C4-2B (cell line): ENCODE measurements at regions not wholly inside any gene's neighbourhood (a gene's known extent, or its start where the extent isn't known, plus 50 kb on each side); places are given as distances from the start of the nearest gene placed in this dataset.

Experiments used
- H3K27ac ChIP-seq: fragments of 450-650 bp; 2 replicates; pipeline ENCODE4 v1.5.1; 2017
- CTCF ChIP-seq: fragments of 450-650 bp; conservative IDR thresholded peaks from 2 replicates; pipeline ENCODE4 v1.5.1; 2017; ENCODE audit warnings: mild to moderate bottlenecking
- ZFX ChIP-seq: fragments of 450-650 bp; IDR thresholded peaks from 2 replicates; pipeline ENCODE4 v1.6.1; 2017

GRCh38 chr4:32776435-32777203, 2056.4 kb downstream of the PCDH7 start:
- TF ChIP-seq ZFX, result no peak
- no peak for TF ChIP-seq CTCF
- no peak overlapping the region for H3K27ac ChIP-seq

GRCh38 chr4:32778025-32778424, 2057.9 kb downstream of the PCDH7 start:
- no peak for TF ChIP-seq ZFX
- TF ChIP-seq CTCF, result no peak
- no peak overlapping the region for H3K27ac ChIP-seq

- no peak overlapping the region for H3K27ac ChIP-seq
- no peak for TF ChIP-seq ZFX
- no peak for TF ChIP-seq CTCF
Observed at GRCh38 chr4:32778938-32779337, 2058.8 kb downstream of the PCDH7 start.

GRCh38 chr4:32789026-32789608, 2068.9 kb downstream of the PCDH7 start:
- TF ChIP-seq CTCF (no peak), ZFX (no peak)
- no peak overlapping the region for H3K27ac ChIP-seq

- no peak overlapping the region for H3K27ac ChIP-seq
- TF ChIP-seq CTCF, result no peak
- TF ChIP-seq ZFX, result no peak
Observed at GRCh38 chr4:32790803-32791202, 2070.6 kb downstream of the PCDH7 start.

GRCh38 chr4:32798471-32799159, 2078.4 kb downstream of the PCDH7 start:
- no peak for TF ChIP-seq CTCF
- TF ChIP-seq ZFX, result no peak

GRCh38 chr4:32824336-32824735, 2104.2 kb downstream of the PCDH7 start:
- TF ChIP-seq ZFX (no peak), CTCF (no peak)
- H3K27ac ChIP-seq, result no peak overlapping the region

More at GRCh38 chr4:32798471-32799159, 2078.4 kb downstream of the PCDH7 start:
- no peak overlapping the region for H3K27ac ChIP-seq
